CD4-positive, alpha-beta T cell treated with Interleukin-17A for 1 hour (primary cell): ENCODE measurements at regions not wholly inside any gene's neighbourhood (a gene's known extent, or its start where the extent isn't known, plus 50 kb on each side); places are given as distances from the start of the nearest gene placed in this dataset.

Experiments
- DNase-seq: peaks from one replicate; pipeline ENCODE4 v3.0.0-alpha.2; 2020

DNA sequence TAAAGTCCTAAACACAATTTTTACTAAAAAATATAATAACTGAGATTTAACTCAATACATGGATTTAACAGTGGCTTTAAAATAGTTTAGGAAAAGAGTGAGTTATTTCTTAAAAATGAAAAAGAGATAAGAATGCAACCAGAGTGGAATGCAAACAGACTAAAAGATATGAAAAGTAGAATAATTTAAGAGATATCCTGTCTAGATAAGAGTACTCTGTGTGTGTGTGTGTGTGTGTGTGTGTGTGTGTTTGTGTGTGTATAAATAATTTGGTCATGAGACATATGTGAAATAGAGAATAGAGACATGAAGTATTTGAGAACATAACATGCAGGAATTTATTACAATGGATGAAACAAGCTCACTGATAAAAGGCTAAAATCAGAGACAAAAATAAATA is 986.9 kb upstream of the CHORDC1 start:
- no peak for DNase-seq

DNA sequence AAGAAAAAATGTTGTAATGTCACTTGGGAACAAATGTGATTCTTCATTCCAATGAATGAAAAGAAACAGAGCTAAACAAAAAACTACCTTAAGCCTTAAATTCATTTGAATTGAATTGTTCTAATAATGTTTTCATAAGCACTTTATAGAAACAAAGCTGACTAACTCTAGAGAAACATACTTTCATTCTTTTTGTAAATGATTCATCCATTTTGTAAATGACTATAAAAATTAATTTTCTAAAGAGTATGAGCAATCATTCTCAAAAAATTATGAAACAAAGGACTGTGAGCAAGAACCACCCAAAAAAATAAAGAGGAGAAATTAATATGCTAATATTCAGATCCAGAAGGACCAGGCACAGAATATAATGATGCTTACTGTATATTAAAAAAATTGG is 986.5 kb upstream of the CHORDC1 start:
- no peak for DNase-seq

DNA sequence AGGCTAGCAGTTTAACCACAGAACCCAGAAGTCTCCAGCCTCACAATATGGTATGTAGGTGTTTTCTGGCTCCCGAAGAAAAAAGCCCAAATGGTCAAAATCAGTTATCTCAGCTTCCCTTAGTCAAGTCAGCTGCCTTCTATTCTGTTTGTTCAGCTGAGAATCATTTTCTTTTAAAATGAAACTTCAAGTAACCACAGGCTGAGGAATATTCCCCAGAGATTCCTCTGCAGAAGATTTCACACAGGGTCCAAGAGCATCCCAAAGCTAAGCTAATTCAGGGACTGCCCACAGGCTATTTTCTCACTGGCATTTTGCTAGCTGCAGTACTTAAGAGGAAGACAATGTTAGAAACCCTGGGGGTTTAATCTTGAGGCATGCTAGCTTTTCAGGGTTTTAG is 977.0 kb upstream of the CHORDC1 start:
- no peak for DNase-seq

DNA sequence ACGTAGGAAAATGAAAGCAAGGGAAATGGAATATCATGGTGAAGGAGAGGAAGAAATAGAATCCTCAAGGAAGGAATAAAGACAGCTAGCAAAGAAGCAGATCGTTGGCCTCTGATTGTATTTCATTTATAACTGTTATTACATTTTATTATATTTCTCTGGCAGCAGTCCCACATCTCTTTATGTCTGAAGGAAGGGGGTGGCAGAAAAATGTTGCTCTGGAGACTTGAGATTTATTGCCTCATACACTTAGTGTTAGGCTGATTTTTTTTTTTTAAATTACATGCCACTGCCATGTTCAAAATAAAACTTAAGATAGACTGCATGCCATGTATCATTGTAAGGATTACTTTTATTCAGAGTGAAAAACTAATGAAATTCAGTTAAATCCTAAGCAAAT is 971.7 kb upstream of the CHORDC1 start:
- no peak for DNase-seq

DNA sequence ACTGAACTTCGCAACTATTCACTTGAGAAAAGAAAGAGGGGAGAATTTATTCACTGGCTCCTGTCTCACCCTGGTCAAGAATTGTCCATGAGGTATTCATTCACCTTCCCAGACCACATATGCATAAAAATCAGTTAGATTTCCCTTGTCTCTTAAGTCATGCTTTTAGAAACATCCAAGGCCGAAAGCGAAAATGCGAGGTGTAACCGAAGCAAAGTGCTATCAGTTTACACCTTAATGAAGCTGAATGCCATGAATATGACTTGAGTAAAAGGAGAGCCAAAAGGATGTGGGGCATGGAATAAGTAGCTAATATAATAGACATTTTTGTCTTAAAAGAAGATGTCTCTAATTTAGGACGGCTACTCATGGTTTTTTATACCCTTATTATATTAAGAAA is 965.6 kb upstream of the CHORDC1 start:
- no peak for DNase-seq

DNA sequence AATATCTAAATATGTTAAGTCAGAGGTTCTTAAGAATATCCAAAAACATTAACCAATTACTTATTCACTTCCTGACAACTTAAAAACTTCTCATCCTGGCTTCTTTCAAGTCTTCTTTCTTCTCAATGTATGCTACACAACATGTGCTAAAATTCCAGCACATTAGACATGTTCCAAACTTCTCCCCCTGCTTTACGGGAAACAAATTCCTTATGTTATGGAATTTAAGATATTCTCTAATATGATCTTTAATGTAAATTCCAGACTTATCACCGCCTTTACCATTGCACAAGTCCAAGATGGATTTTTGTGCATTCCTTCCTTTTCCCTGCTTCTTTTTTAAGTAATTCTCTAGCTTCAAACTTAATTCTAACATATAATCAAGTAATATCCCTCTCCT is 964.5 kb upstream of the CHORDC1 start:
- no peak for DNase-seq

DNA sequence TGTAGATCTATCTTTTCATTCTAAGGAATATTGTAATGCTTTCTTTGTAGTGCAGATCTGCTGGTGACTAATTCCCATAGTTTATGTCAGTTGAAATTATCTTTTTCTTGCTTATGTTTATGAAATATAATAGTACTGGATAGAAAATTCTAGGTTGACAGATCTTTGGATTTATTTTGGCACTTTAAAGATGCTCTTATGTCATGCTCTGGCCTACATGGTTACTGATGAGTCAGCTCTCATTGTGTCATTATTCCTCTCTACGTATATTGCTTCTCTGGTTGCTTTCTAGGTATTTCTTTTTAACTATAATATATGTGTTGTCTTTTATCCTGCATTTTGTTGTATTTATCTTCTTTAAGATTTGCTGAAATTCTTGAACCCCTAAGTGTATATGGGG is 955.5 kb upstream of the CHORDC1 start:
- no peak for DNase-seq

DNA sequence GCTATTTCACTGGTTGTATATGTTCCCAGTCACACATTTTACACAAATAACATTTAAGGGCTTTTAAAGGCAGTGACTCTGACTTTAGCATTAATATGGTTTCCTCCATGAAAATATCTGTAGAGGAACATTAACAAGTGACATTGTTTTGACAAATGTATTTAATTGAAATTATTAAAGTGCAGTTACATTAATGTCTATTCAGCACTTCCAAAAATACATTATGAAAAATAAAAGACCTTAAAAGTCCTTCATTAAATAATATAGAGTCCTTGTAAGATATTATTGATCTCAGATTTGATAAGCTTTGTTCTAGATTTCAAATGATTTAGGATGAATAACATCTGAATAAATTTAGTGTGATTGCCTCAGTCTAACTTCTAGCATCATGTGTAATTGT is 951.9 kb upstream of the CHORDC1 start:
- DNase-seq: no peak

DNA sequence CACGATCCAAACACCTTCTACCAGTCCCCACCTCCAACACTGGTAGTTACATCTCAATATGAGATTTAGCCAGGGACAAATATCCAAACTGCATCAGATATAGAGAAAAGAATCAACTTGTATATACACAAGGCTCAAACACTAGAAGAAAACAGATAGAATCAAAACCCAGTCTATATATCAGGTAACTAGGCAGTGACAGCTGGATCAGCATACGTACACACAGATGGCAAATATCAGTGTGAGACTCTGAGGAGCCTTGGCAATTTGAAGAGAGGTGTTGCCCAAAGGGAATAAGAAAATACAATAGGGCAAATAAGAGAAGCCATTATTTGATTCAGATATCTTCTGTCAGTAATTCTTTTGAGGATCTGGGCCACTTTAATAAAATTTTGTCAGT is 951.3 kb upstream of the CHORDC1 start:
- no peak for DNase-seq

DNA sequence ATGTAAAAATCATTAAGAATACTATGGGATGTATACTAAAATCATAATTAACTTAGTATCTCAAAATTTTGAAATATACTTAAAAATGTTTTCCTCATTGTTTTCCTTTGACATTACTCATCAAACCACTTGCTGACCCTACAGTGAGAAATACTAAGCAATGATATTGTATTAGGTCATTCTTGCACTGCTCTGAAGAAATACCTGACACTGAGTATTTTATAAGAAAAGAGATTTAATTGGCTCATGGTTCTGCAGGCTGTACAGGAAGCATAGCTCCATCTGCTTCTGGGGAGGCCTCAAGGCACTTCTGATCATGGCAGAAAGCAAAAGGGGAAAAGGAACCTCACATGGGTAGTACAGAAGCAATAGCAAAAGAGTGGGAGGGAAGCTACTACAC is 950.9 kb upstream of the CHORDC1 start:
- DNase-seq: no peak

DNA sequence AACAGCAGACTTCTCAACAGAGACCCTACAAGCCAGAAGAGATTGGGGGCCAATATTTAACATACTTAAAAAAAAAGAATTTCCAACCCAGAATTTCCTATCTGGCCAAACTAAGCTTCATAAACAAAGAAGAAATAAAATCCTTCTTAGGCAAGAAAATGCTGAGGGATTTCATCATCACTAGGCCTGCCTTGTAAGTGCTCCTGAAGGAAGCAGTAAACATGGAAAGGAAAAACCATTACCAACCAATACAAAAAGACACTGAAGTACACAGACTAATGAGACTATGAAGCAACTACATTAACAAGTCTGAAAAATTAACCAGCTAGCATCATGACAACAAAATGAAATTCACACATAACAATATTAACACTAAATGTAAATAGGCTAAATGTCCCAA is 947.9 kb upstream of the CHORDC1 start:
- DNase-seq: no peak

DNA sequence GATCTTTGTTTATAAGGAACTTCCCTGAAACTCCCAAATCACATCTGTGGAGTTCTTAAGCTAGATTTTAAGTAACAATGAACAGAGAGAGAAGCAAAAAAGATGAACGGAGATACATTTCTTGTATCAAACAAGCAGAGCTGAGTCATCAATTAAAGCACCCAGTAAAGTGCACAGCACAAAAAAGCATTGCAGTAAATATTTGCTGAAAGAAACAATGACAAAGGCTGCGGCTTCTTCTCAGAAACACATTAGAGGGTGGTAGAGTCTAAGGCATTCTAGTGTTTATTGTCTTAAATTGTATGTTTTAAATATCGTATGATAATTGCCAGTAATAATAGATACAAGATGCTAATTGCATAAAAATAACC is 941.6 kb upstream of the CHORDC1 start:
- no peak for DNase-seq

DNA sequence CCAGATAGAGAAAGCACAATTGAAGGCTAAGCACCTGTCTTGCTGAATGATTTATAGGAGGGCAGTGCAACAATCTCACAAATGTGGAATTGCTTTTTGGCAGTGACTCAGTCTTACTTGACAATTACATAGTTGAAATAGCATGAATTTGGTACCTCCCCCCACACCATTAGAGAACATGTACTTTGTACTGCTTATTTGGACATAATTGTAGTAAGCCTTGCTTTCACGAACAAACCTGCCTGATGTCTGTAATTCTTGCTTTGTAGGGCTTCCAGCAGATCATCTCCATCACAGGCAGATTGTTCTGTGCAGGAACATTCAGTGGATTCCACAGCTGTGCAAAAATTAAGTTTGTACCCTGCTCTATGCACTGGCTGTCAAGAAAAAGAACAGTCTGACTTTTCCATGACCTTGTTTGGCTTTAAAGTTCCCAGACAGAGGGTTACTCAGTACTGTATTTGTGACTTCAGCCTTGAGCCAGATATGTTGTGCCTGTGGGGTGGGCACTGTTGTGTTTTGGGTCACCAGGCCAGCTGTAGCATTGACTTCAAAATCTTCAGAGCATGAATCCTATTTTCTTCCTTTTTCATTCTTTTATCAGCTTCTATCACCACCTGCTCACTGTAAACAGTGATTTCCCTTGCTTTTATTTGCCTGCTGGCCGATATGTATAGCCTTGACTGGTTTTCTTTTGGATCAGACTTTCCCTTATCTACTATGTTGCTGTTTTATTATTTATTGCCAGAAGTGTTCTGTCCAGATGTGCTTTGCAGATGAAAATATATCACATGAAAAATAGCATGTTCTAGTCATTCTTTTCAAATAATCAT is 941.0 kb upstream of the CHORDC1 start:
- no peak for DNase-seq

DNA sequence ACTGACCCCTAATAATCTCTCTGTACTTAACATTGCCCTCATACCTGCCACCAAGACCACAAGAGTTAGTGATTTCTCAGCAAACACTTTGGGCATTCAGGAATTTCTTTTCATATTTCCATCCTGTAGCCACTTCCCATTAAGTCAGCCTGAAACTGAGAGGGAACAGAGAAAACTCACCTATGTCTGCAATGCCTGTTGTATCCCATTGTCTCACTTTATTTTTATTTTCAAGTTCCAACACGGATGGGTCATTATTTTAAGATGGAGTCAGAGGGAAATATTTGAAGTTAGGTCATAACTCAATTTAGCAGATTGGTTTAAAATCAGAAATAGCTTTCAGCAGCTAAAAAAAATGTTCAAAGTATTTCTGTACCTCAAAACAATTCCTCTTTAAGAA is 937.8 kb upstream of the CHORDC1 start:
- no peak for DNase-seq

DNA sequence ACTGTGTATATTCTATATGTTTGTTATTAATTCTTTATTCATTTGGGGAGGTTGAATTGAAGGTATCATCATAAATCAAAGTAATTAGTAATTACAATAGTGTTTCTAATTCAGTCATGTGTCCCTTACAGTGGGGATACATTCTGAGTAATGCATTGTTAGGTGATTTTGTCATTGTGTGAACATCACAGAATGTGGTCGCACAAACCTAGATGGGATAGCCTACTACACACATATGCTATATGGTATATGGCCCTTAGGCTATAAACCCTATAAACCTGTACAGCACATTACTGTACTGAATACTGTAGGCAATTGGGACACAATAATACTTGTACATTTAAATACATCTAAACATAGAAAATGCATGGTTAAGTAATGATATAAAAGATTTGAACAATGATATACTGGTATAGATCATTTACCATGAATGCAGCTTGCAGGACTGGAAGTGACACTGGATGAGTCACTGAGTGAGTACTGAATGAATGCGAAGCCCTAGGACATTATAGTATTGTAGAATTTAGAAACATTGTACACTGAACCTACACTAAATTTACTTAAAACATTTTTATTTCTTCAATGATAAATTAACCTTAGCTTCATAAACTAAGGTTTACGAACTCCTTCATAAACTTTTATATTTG is 936.2 kb upstream of the CHORDC1 start:
- DNase-seq: no peak

DNA sequence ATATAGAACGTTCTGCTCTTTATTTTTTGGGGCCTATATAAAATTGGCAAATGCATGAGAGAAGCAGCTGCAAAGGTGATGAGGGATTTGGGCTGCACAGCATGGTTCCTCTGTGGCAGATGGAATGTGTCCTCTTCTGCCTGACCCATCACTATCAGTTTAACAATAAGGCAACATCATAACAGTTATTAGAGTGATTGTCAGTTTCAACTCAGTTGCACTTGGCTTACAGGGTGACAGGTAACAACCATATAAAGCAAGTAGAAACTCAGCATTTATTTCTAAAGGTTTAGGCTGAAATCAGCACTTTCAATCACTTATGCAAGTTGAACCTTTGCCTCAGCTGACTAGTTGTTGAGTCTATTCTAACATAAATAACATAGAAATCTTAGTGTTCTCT is 935.4 kb upstream of the CHORDC1 start:
- DNase-seq: no peak

DNA sequence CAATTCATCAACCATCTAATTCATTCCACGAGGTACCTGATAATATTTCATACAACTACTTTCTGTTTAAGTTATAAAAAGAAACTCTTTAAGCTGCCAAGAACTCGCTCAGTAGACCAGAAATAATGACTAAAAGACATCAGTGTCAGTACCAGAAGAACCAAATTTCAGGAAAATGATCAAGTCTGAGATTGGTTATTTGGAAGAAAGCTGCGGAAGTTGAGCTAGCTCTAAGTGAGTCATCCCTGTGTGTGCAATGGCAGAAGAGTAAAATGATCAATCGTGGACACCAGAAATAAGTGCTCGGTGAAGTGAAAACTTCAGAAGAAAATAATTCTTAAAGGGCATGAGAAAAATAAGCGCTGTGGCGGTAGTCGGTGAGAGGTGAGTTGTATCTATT is 933.2 kb upstream of the CHORDC1 start:
- no peak for DNase-seq

DNA sequence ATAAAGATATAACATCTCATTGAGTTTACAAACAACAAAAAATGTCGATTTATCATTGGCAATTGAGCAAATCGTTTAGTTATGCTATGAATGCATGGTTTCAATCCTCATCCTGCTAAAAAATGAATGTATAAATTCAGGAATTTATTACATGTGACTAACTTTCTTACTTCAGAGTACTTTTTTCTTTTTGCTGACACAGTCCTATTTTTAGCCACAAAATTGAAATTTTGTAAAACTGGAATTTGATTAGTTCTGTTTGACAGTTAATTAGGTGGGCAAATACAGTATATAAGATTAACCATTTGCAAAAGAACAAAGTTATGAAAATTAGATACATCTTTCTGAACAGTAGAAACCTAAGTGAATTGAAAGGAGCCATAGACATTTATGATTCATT is 925.0 kb upstream of the CHORDC1 start:
- no peak for DNase-seq

DNA sequence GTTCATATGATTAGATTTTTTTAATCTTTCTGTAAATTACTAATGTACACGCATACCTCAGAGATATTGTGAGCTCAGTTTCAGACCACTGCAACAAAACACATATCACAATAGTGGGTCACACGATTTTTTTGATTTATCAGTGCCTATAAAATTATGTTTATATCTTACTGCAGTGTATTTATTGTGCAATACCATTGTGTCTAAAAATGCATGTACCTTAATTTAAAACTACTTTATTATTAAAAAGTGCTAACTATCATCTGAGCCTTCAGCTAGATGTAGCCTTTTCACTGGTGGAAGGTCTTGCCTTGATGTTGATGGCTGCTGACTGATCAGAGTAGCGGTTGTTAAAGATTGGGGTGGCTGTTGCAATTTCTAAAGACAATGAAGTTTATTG is 918.8 kb upstream of the CHORDC1 start:
- DNase-seq: no peak

DNA sequence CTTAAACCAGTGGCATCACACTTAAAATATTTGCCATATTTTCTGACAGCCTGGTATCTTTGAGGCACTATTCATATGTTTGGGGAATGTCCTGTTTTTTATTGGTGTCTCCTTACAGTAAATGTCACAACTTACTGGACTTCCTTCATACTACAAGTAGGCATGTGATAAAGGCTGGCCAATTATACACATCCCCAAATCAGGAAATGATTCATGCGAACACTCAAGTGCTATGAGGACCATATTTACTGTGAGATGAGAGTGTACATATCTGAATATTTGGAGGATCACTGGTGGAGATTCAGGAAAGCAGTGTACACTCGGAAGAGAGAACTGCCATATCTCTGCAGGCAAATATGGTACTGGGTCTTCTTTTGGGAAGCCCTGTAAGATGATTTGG is 913.8 kb upstream of the CHORDC1 start:
- DNase-seq: no peak

DNA sequence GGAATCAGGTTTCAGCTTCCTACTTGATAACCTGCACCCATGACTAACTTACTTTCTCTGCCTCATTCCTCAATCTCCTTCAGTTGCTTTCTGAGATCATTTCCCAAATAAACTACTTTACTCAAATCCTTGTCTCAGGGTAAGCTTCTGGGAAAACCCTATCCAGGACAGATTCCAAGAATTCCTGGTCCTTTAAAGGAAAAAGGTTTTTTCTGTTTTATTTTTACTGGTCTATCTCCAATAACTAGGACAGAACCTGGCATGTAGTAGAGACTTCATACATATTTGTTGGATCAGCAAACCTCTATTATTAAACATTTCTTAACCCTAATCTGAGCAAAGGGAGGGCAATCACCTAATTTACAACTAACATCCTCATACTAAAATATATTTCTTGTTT is 910.5 kb upstream of the CHORDC1 start:
- no peak for DNase-seq

DNA sequence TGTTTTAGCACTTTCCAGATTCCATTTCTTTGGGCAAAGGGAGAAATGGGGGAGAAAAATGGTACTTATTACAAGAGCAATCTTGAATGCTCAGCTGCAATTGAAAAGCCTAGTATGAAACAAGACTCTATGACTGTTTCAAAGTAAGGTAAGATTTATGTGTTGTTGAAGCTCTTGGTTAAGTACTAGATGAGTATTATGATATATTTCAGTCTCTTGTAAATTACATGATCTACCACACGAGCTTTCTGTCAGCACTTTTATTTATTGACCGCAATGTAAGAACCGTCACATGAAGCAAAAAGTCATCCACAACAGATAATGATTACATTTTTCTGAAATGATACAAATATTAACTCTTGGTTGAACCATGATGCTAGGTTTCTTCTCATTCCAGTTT is 906.7 kb upstream of the CHORDC1 start:
- no peak for DNase-seq

DNA sequence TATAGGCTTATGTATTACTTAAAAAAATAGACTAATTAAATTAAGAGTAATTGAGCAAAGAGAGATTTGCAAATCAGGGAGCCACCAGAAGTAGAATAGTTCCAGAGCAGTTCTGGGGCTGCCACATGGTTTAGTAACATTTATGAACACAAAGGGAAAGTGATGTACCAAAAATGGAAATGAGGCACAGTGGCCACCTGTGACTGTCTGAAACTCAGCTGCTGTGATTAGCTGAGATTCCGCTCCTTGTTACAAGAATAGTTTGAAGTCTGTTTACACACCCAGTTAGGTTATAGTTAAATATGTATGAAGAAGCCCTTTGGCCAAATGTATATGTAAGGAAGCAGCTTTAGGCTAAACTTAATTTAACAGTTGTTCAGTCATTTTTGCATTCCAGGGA is 901.5 kb upstream of the CHORDC1 start:
- DNase-seq: no peak

DNA sequence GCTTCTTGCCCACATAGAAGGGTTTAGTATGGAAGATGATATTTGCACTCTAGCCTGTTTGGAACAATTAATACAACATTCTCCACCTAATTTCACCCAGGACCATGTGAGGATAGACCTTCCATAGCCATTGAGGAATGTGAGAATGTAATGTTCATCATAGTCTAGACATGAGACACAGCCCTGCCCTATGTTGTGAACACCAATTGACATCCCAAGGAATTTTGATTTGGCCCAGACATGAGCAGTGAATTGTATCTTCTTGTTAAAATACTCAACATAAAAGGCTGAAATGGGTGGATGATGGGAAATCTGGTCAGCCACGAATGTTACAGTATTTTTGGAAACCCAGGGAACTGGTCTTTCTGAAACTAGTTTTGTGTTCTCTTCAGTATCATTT is 892.3 kb upstream of the CHORDC1 start:
- DNase-seq: no peak

DNA sequence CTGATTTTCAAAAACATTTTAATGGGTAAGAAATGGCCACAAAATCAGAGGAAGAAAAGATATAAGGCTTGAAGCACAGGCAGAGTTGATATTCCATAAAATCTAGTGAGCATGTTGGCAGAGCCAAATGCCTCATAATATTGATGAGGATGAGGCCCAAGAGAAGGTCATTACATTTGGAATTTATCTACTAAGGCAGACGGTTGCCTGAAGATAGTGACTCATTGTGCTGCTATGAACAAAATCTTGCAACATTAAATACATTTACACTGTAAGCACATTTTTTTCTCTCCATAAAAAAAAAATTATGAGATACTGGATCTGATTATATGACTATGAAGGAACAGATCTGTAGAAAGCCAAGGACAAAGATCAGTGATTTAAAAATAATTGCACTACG is 881.4 kb upstream of the CHORDC1 start:
- DNase-seq: no peak
